HFF-Myc (cell line): ENCODE measurements at regions not wholly inside any gene's neighbourhood (a gene's known extent, or its start where the extent isn't known, plus 50 kb on each side); places are given as distances from the start of the nearest gene placed in this dataset.

Experiments
- DNase-seq: peaks from one replicate; pipeline ENCODE4 v3.0.0-alpha.2; 2011; ENCODE audit warnings: low read depth; ENCODE audit errors: extremely low read depth
- H3K4me3 ChIP-seq: replicated peaks from 2 replicates; pipeline ENCODE4 v1.5.1; 2011; ENCODE audit warnings: low read depth, mild to moderate bottlenecking, control low read depth, low read length
- CTCF ChIP-seq: IDR thresholded peaks from 2 replicates; pipeline ENCODE4 v1.5.1; 2012; ENCODE audit warnings: mild to moderate bottlenecking, low read depth, low read length, control low read depth; ENCODE audit errors: missing control alignments

- no peak for TF ChIP-seq CTCF
- no peak overlapping the region for H3K4me3 ChIP-seq
- no peak for DNase-seq
Measured at GRCh38 chr20:10910535-10911178, 236.9 kb upstream of the JAG1 start.

- TF ChIP-seq CTCF = no peak
- no peak for DNase-seq
Measured at GRCh38 chr20:10911298-10911697, 237.5 kb upstream of the JAG1 start.

GRCh38 chr20:10915815-10916214, 242.0 kb upstream of the JAG1 start:
- no peak overlapping the region for H3K4me3 ChIP-seq
- DNase-seq = no peak
- TF ChIP-seq CTCF = no peak

More at GRCh38 chr20:10911298-10911697, 237.5 kb upstream of the JAG1 start:
- H3K4me3 ChIP-seq = no peak overlapping the region

GRCh38 chr20:10916312-10916711, 242.5 kb upstream of the JAG1 start:
- no peak for DNase-seq
- TF ChIP-seq CTCF = no peak
- H3K4me3 ChIP-seq = no peak overlapping the region

GRCh38 chr20:10917826-10918225, 244.0 kb upstream of the JAG1 start:
- DNase-seq = no peak
- no peak overlapping the region for H3K4me3 ChIP-seq
- TF ChIP-seq CTCF = no peak

GRCh38 chr20:10919396-10920140, 245.8 kb upstream of the JAG1 start:
- H3K4me3 ChIP-seq = no peak overlapping the region
- no peak for TF ChIP-seq CTCF
- DNase-seq = no peak
